Trophoblast cell (in vitro differentiated cells and primary cell): ENCODE measurements at regions not wholly inside any gene's neighbourhood (a gene's known extent, or its start where the extent isn't known, plus 50 kb on each side); places are given as distances from the start of the nearest gene placed in this dataset.

Source experiments
- DNase-seq, 2 donors: peaks; one replicate each; pipeline ENCODE4 v3.0.0-alpha.2; 2016
- H2AFZ ChIP-seq: 2 replicates; pipeline ENCODE4 v1.6.1; 2013; ENCODE audit warnings: low read length, moderate library complexity, mild to moderate bottlenecking; ENCODE audit not compliant: insufficient read depth, poor library complexity
- H2AK5ac ChIP-seq: 2 replicates; pipeline ENCODE4 v1.6.1; 2013; ENCODE audit warnings: mild to moderate bottlenecking, low read length
- H2BK120ac ChIP-seq: 2 replicates; pipeline ENCODE4 v1.6.1; 2013; ENCODE audit warnings: low read length, mild to moderate bottlenecking, moderate library complexity; ENCODE audit not compliant: insufficient read depth, poor library complexity
- H2BK12ac ChIP-seq: 2 replicates; pipeline ENCODE4 v1.6.1; 2013; ENCODE audit warnings: mild to moderate bottlenecking, low read length, moderate library complexity
- H2BK5ac ChIP-seq: 2 replicates; pipeline ENCODE4 v1.6.1; 2013; ENCODE audit warnings: low read length, low read depth, moderate library complexity, mild to moderate bottlenecking; ENCODE audit not compliant: poor library complexity
- H3K14ac ChIP-seq: 2 replicates; pipeline ENCODE4 v1.6.1; 2013; ENCODE audit warnings: mild to moderate bottlenecking, low read length
- H3K18ac ChIP-seq: 2 replicates; pipeline ENCODE4 v1.6.1; 2013; ENCODE audit warnings: mild to moderate bottlenecking, low read length
- H3K23ac ChIP-seq: 2 replicates; pipeline ENCODE4 v1.6.1; 2013; ENCODE audit warnings: low read length
- H3K27ac ChIP-seq: 2 replicates; pipeline ENCODE4 v1.5.1; 2013; ENCODE audit warnings: low read depth, mild to moderate bottlenecking, inconsistent platforms, low read length, moderate library complexity
- H3K27me3 ChIP-seq: 2 replicates; pipeline ENCODE4 v1.6.1; 2013; ENCODE audit warnings: inconsistent platforms, mild to moderate bottlenecking, low read length, moderate library complexity; ENCODE audit not compliant: insufficient read depth
- H3K36me3 ChIP-seq, 2 experiments: 1 replicate in 1 of 2; 2 replicates in 1 of 2; pipeline ENCODE4 v1.6.1; 2013; ENCODE audit warnings: low read length in 2 of 2, mild to moderate bottlenecking in 2 of 2, moderate library complexity in 1 of 2; ENCODE audit not compliant: insufficient read depth in 2 of 2, control insufficient read depth in 1 of 2
- H3K4ac ChIP-seq: 2 replicates; pipeline ENCODE4 v1.6.1; 2013; ENCODE audit warnings: low read depth, mild to moderate bottlenecking, low read length, moderate library complexity
- H3K4me1 ChIP-seq, 2 experiments: 1 replicate in 1 of 2; 2 replicates in 1 of 2; pipeline ENCODE4 v1.6.1; 2013; ENCODE audit warnings: low read length in 2 of 2, mild to moderate bottlenecking in 2 of 2, moderate library complexity in 1 of 2; ENCODE audit not compliant: insufficient read depth in 2 of 2, control insufficient read depth in 1 of 2
- H3K4me2 ChIP-seq: 2 replicates; pipeline ENCODE4 v1.6.1; 2013; ENCODE audit warnings: inconsistent platforms, mild to moderate bottlenecking, low read length, moderate library complexity
- H3K4me3 ChIP-seq: 2 replicates; pipeline ENCODE4 v1.5.1; 2013; ENCODE audit warnings: mild to moderate bottlenecking, low read depth, low read length, inconsistent platforms
- H3K79me1 ChIP-seq: one replicate; pipeline ENCODE4 v1.6.1; 2013; ENCODE audit warnings: low read length
- H3K79me2 ChIP-seq: 2 replicates; pipeline ENCODE4 v1.6.1; 2013; ENCODE audit warnings: low read length, mild to moderate bottlenecking; ENCODE audit not compliant: control insufficient read depth, insufficient read depth, poor library complexity
- H3K9ac ChIP-seq: 2 replicates; pipeline ENCODE4 v1.6.1; 2013; ENCODE audit warnings: mild to moderate bottlenecking, low read length
- H3K9me3 ChIP-seq: 2 replicates; pipeline ENCODE4 v1.6.1; 2013; ENCODE audit warnings: low read depth, mild to moderate bottlenecking, control low read depth, inconsistent platforms, low read length; ENCODE audit not compliant: insufficient read depth
- H4K12ac ChIP-seq: 2 replicates; pipeline ENCODE4 v1.6.1; 2013; ENCODE audit warnings: low read depth, mild to moderate bottlenecking, low read length, moderate library complexity
- H4K8ac ChIP-seq: 2 replicates; pipeline ENCODE4 v1.6.1; 2013; ENCODE audit warnings: low read depth, mild to moderate bottlenecking, low read length, moderate library complexity
- H4K91ac ChIP-seq: one replicate; pipeline ENCODE4 v1.6.1; 2013; ENCODE audit warnings: low read depth, mild to moderate bottlenecking, low read length, moderate library complexity
- WGBS: extraction: QIAGEN DNeasy Blood & Tissue Kit; methylation state at CpG from one replicate; pipeline ENCODE4 v1.1.7; 2013; ENCODE audit warnings: missing lambda C conversion rate; ENCODE audit not compliant: insufficient read length, insufficient coverage; ENCODE audit errors: extremely low coverage; 5-methylcytosine and 5-hydroxymethylcytosine counted together

DNA sequence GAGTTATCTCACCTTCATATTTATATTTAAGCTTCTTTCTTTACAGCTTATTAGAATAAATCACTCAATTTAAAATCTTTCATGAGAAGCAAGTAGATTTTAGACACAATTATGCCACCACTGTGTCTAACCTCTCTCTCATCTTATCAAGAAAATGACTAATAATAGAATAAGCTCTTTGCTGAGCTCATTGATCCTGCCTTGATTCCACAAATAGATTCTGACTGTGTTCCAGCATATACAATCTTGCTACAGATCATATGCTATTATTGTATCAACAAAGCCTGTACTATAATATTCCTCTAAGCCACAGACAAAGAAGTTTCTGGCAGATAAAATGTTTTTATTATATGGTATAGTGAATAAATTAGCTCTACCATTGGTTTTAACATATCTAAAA is 168.7 kb upstream of the GULP1 start:
- H3K9ac ChIP-seq, result no peak overlapping the region
- no peaks in the 10 kb centered on the region for H3K36me3 ChIP-seq
- H4K8ac ChIP-seq, result no peak overlapping the region
- no peak overlapping the region for H3K4me2 ChIP-seq
- H4K12ac ChIP-seq, result no peak overlapping the region
- H4K91ac ChIP-seq, result no peak overlapping the region
- H3K79me2 ChIP-seq, result no peaks in the 10 kb centered on the region
- H3K14ac ChIP-seq, result no peak overlapping the region
- no peak overlapping the region for H2AK5ac ChIP-seq
- no peak overlapping the region for H3K18ac ChIP-seq
- H2BK120ac ChIP-seq, result no peak overlapping the region
- no peak overlapping the region for H2AFZ ChIP-seq
- no peaks in the 10 kb centered on the region for H3K79me1 ChIP-seq
- no peak overlapping the region for H3K23ac ChIP-seq
- no peak overlapping the region for H2BK12ac ChIP-seq
- H2BK5ac ChIP-seq, result no peak overlapping the region
- no peaks in the 10 kb centered on the region for H3K4me1 ChIP-seq
- no peak for DNase-seq
- no peaks in the 10 kb centered on the region for H3K27me3 ChIP-seq
- H3K9me3 ChIP-seq, result peaks cover 2% of the 10 kb centered on the region
- no peak overlapping the region for H3K27ac ChIP-seq
- H3K4ac ChIP-seq, result no peak overlapping the region
- H3K4me3 ChIP-seq, result no peak overlapping the region

- no peak overlapping the region for H2BK5ac ChIP-seq
- no peak overlapping the region for H3K14ac ChIP-seq
- H4K91ac ChIP-seq, result no peak overlapping the region
- H2BK12ac ChIP-seq, result no peak overlapping the region
- no peak overlapping the region for H3K4me2 ChIP-seq
- no peaks in the 10 kb centered on the region for H3K36me3 ChIP-seq
- no CpG with 5 or more reads among the region's 4 CpGs for WGBS
- no peak overlapping the region for H3K18ac ChIP-seq
- no peak overlapping the region for H3K4me3 ChIP-seq
- H3K9ac ChIP-seq, result no peak overlapping the region
- DNase-seq, result no peak
- H3K79me1 ChIP-seq, result no peaks in the 10 kb centered on the region
- H2AK5ac ChIP-seq, result no peak overlapping the region
- H3K79me2 ChIP-seq, result no peaks in the 10 kb centered on the region
- no peaks in the 10 kb centered on the region for H3K9me3 ChIP-seq
- no peak overlapping the region for H3K27ac ChIP-seq
- no peak overlapping the region for H2BK120ac ChIP-seq
- H3K4ac ChIP-seq, result no peak overlapping the region
- H3K4me1 ChIP-seq, result no peaks in the 10 kb centered on the region
- no peak overlapping the region for H4K12ac ChIP-seq
- no peak overlapping the region for H3K23ac ChIP-seq
- no peak overlapping the region for H4K8ac ChIP-seq
- no peaks in the 10 kb centered on the region for H3K27me3 ChIP-seq
- H2AFZ ChIP-seq, result no peak overlapping the region
Observed at GRCh38 chr2:188129677-188130076, 162.0 kb upstream of the GULP1 start.

- Histone ChIP-seq H3K18ac (no peak overlapping the region), H2AFZ (no peak overlapping the region), H3K23ac (no peak overlapping the region), H3K4me3 (no peak overlapping the region), H3K9me3 (no peaks in the 10 kb centered on the region), H2BK12ac (no peak overlapping the region), H3K36me3 (no peaks in the 10 kb centered on the region), H2BK120ac (no peak overlapping the region), H2AK5ac (no peak overlapping the region), H3K9ac (no peak overlapping the region), H3K4me2 (no peak overlapping the region), H3K27me3 (no peaks in the 10 kb centered on the region), H4K8ac (no peak overlapping the region), H3K14ac (no peak overlapping the region), H3K4ac (no peak overlapping the region), H3K27ac (no peak overlapping the region), H4K12ac (no peak overlapping the region), H2BK5ac (no peak overlapping the region), H3K4me1 (no peaks in the 10 kb centered on the region), H3K79me1 (no peaks in the 10 kb centered on the region), H4K91ac (no peak overlapping the region), H3K79me2 (no peaks in the 10 kb centered on the region)
- DNase-seq, result no peak
Observed at GRCh38 chr2:188130317-188130716, 161.4 kb upstream of the GULP1 start.

GRCh38 chr2:188131281-188131680 is 160.4 kb upstream of the GULP1 start:
- Histone ChIP-seq H3K27ac (no peak overlapping the region), H2BK12ac (no peak overlapping the region), H3K4me3 (no peak overlapping the region), H3K4ac (no peak overlapping the region), H3K4me2 (no peak overlapping the region), H4K8ac (no peak overlapping the region), H2AK5ac (no peak overlapping the region), H3K79me2 (no peaks in the 10 kb centered on the region), H3K79me1 (no peaks in the 10 kb centered on the region), H3K23ac (no peak overlapping the region), H3K27me3 (no peaks in the 10 kb centered on the region), H2BK5ac (no peak overlapping the region), H2AFZ (no peak overlapping the region), H4K12ac (no peak overlapping the region), H3K4me1 (no peaks in the 10 kb centered on the region), H3K36me3 (no peaks in the 10 kb centered on the region), H4K91ac (no peak overlapping the region), H3K18ac (no peak overlapping the region), H3K14ac (no peak overlapping the region), H3K9me3 (no peaks in the 10 kb centered on the region), H3K9ac (no peak overlapping the region), H2BK120ac (no peak overlapping the region)
- no peak for DNase-seq
- WGBS, result no CpG with 5 or more reads among the region's 1 CpG

DNA sequence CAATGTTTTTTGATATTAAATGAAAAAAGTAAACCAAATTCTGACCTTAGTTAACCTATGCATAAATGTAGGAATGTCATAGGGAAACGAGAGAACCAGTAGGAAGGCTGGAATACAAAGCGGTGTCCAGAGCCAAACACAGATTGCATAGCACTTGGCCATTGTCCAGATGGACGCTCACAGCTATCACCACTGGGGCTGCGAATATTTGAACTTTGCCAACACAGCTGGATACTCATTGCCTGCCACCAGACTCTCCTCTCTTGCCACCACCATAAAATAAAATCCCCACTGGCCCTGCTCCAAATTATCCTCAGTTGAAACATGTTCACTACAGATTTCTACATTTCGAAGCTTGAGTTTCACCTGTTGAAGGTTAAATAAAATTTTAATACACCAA is 159.3 kb upstream of the GULP1 start:
- no peaks in the 10 kb centered on the region for H3K79me1 ChIP-seq
- no peak overlapping the region for H2AK5ac ChIP-seq
- H3K36me3 ChIP-seq, result no peaks in the 10 kb centered on the region
- no peak overlapping the region for H3K27ac ChIP-seq
- WGBS, result no CpG with 5 or more reads among the region's 5 CpGs
- no peak overlapping the region for H3K23ac ChIP-seq
- H4K12ac ChIP-seq, result no peak overlapping the region
- H3K4ac ChIP-seq, result no peak overlapping the region
- H4K91ac ChIP-seq, result no peak overlapping the region
- H2BK5ac ChIP-seq, result no peak overlapping the region
- no peak overlapping the region for H3K4me3 ChIP-seq
- H3K9me3 ChIP-seq, result no peaks in the 10 kb centered on the region
- H3K14ac ChIP-seq, result no peak overlapping the region
- no peaks in the 10 kb centered on the region for H3K4me1 ChIP-seq
- H3K27me3 ChIP-seq, result no peaks in the 10 kb centered on the region
- H2AFZ ChIP-seq, result no peak overlapping the region
- no peak overlapping the region for H4K8ac ChIP-seq
- no peak overlapping the region for H3K4me2 ChIP-seq
- H3K9ac ChIP-seq, result no peak overlapping the region
- H2BK120ac ChIP-seq, result no peak overlapping the region
- H3K18ac ChIP-seq, result no peak overlapping the region
- no peak overlapping the region for H2BK12ac ChIP-seq
- no peaks in the 10 kb centered on the region for H3K79me2 ChIP-seq
- DNase-seq, result no peak
